Esophagus muscularis mucosa (tissue), 2 donors: ENCODE measurements at regions not wholly inside any gene's neighbourhood (a gene's known extent, or its start where the extent isn't known, plus 50 kb on each side); places are given as distances from the start of the nearest gene placed in this dataset.

Source experiments
- POLR2A ChIP-seq: fragments of 450-650 bp; IDR thresholded peaks from one replicate; pipeline ENCODE4 v1.6.1; 2017; ENCODE audit warnings: antibody characterized with exemption, moderate library complexity, mild to moderate bottlenecking, low read depth
- POLR2AphosphoS5 ChIP-seq, 2 donors: sonication (generic); formaldehyde crosslinking; IDR thresholded peaks; one replicate each; pipeline ENCODE4 v1.6.1; 2017; ENCODE audit warnings: antibody characterized with exemption in 2 of 2

DNA sequence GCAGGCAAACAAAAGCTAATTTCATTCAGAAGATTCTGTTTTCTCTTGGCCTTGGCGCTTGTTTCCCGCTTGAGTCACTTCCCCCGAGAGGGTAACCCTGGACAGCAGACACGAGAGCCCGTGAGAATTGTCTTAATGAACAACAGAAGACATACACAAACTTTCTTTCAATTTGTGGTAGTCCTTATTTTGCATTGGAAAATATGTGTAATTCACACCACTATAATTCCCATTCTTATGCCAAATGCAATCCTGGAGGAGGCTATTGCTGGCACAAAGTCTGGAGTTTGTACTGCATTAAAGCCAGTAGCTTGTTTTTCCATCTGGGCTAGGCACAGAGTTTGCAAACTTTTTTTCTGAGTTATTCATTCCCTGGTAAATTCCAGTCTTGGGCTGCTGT, 109.8 kb upstream of the IVNS1ABP start:
- TF ChIP-seq POLR2AphosphoS5 (IDR thresholded peaks at IDR 0.05): no peak
- TF ChIP-seq POLR2A: no peak
